ENCODE measurements at regions not wholly inside any gene's neighbourhood (a gene's known extent, or its start where the extent isn't known, plus 50 kb on each side); places are given as distances from the start of the nearest gene placed in this dataset.

DNA sequence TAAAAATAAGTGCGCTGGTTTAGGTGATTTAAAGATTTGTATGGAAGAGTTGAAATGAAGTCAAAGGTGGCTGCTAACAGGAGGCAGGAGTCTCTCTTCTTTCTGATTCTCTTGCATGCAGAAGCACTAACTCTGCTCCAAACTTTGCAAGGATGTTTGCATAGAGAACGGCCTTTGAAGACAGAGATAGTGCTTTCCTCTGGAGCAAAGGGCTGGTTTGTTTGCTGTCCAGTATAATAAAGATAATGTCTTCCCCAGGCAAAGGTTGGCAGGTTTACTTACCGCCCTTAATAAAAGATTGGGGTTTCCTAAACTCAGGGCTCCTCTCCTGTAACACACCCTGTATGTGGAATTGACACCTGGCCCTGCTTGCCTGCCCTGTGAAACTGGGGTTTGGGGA is 210.6 kb upstream of the RREB1 start:
- no peak overlapping the region for H3K27ac Mint-ChIP-seq
- H3K27me3 ChIP-seq (ENCODE audit: control insufficient read depth, insufficient read depth, low read length, poor library complexity, severe bottlenecking) = peaks cover 16% of the 10 kb centered on the region
- no peaks in the 10 kb centered on the region for H3K9me3 ChIP-seq (ENCODE audit: control insufficient read depth, low read length)
- no peak for DNase-seq
- peaks cover 3% of the 10 kb centered on the region for H3K4me1 ChIP-seq (ENCODE audit: control insufficient read depth, insufficient read depth, low read length)
- H3K27ac ChIP-seq (ENCODE audit: low read depth, low read length) = no peak overlapping the region
- no peaks in the 10 kb centered on the region for H3K36me3 ChIP-seq (ENCODE audit: control insufficient read depth, insufficient read depth, low read length)
- no peak overlapping the region for H3K4me3 Mint-ChIP-seq
- H3K9me3 Mint-ChIP-seq = no peaks in the 10 kb centered on the region
- WGBS, 2 experiments (ENCODE audit: insufficient coverage in 1 of 2, insufficient read length in 1 of 2) = 83% methylated on average over 1 to 3 of the region's 3 CpGs
- H3K4me3 ChIP-seq (ENCODE audit: low read length) = no peak overlapping the region
- H3K4me1 Mint-ChIP-seq = peaks cover 10% of the 10 kb centered on the region
- TF ChIP-seq, protein P1, sequence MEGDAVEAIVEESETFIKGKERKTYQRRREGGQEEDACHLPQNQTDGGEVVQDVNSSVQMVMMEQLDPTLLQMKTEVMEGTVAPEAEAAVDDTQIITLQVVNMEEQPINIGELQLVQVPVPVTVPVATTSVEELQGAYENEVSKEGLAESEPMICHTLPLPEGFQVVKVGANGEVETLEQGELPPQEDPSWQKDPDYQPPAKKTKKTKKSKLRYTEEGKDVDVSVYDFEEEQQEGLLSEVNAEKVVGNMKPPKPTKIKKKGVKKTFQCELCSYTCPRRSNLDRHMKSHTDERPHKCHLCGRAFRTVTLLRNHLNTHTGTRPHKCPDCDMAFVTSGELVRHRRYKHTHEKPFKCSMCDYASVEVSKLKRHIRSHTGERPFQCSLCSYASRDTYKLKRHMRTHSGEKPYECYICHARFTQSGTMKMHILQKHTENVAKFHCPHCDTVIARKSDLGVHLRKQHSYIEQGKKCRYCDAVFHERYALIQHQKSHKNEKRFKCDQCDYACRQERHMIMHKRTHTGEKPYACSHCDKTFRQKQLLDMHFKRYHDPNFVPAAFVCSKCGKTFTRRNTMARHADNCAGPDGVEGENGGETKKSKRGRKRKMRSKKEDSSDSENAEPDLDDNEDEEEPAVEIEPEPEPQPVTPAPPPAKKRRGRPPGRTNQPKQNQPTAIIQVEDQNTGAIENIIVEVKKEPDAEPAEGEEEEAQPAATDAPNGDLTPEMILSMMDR (conservative IDR thresholded peaks at IDR 0.05) = no peak
- H3K9ac ChIP-seq (ENCODE audit: extremely low read depth, low read length, poor library complexity, severe bottlenecking) = no peak overlapping the region
- peaks cover 44% of the 10 kb centered on the region for H3K27me3 Mint-ChIP-seq (ENCODE audit: insufficient read depth)
- H3K36me3 Mint-ChIP-seq (ENCODE audit: low read depth) = no peaks in the 10 kb centered on the region

DNA sequence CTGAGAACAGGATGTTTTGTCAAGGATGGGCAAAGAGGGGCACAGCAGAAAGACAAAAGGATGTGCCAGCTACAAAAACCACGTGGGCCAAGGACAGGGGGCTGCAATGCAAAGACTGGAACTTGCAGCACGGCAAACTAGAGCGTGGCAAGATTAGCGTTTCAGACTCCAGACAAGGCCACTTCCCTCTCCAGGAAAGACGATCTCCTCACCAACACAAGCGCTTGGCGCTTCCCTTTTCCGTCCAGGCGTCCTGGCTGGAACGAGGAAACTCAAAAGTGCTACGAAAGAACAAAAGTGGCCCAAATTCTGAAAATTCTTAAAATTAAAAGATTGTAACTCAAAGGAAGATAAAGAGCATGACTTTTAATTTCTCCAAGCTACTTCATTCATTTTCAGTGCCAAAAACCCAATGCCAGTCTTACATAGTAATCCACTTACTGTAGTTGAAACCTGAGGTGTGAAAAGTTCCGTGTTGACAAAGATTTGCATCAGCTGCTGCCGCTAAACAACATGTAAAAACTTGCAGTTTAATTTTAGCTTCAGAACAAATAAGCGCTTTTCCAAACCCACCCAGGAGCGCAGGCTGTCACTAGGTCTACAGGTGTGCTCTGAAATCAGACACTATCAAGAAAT is 207.1 kb upstream of the RREB1 start:
- Mint-ChIP-seq H3K27me3 (ENCODE audit: insufficient read depth) (peaks cover 22% of the 10 kb centered on the region), H3K4me3 (no peak overlapping the region)

DNA sequence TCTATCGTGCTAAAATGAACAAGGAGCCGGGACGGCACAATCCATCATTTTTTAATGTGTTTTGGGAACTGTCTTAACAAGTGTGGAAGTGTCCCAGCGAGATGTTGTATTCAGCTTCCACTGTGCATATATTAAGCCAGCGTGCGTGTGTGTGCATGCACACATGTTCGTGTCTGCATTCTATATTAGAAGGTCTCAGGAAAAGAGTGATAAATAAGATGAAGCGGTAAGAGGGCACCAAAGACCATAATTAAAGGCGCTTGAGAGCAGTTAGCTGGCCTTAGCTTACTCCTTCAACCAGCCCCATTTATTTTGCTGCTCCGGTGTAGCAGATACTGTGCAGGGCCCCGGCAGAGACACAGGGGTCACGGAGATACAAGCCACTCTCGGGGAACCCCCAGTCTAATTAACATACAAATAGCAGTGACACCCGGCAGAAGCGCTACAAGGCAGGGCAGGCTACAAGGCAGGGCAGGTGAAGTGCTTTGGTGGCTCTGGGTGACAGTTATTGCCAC is 206.5 kb upstream of the RREB1 start:
- 74 to 85% methylated on average over 7 to 15 of the region's 15 CpGs for WGBS, 2 experiments (ENCODE audit: insufficient coverage in 1 of 2, insufficient read length in 1 of 2)
- no peaks in the 10 kb centered on the region for H3K27me3 ChIP-seq (ENCODE audit: control insufficient read depth, insufficient read depth, low read length, poor library complexity, severe bottlenecking)
- H3K4me3 ChIP-seq (ENCODE audit: low read length) = no peak overlapping the region
- no peak overlapping the region for H3K9ac ChIP-seq (ENCODE audit: extremely low read depth, low read length, poor library complexity, severe bottlenecking)
- TF ChIP-seq, protein P1 (conservative IDR thresholded peaks at IDR 0.05) = no peak
- no peaks in the 10 kb centered on the region for H3K36me3 ChIP-seq (ENCODE audit: control insufficient read depth, insufficient read depth, low read length)
- peaks cover 7% of the 10 kb centered on the region for H3K4me1 ChIP-seq (ENCODE audit: control insufficient read depth, insufficient read depth, low read length)
- no peaks in the 10 kb centered on the region for H3K9me3 ChIP-seq (ENCODE audit: control insufficient read depth, low read length)
- no peaks in the 10 kb centered on the region for H3K36me3 Mint-ChIP-seq (ENCODE audit: low read depth)
- H3K27ac ChIP-seq (ENCODE audit: low read depth, low read length) = no peak overlapping the region
- H3K9me3 Mint-ChIP-seq = no peaks in the 10 kb centered on the region
- H3K4me1 Mint-ChIP-seq = peaks cover 19% of the 10 kb centered on the region
- no peak overlapping the region for H3K27ac Mint-ChIP-seq
- no peak overlapping the region for H3K4me3 Mint-ChIP-seq
- DNase-seq = no peak
- H3K27me3 Mint-ChIP-seq (ENCODE audit: insufficient read depth) = peaks cover 22% of the 10 kb centered on the region

More for the DNA sequence above, 207.1 kb upstream of the RREB1 start:
- TF ChIP-seq, protein P1 (conservative IDR thresholded peaks at IDR 0.05) = no peak
- no peaks in the 10 kb centered on the region for H3K9me3 Mint-ChIP-seq
- H3K4me3 ChIP-seq (ENCODE audit: low read length) = no peak overlapping the region
- no peaks in the 10 kb centered on the region for H3K9me3 ChIP-seq (ENCODE audit: control insufficient read depth, low read length)
- peaks cover 13% of the 10 kb centered on the region for H3K4me1 Mint-ChIP-seq
- H3K27ac Mint-ChIP-seq = no peak overlapping the region
- H3K36me3 ChIP-seq (ENCODE audit: control insufficient read depth, insufficient read depth, low read length) = no peaks in the 10 kb centered on the region
- H3K27me3 ChIP-seq (ENCODE audit: control insufficient read depth, insufficient read depth, low read length, poor library complexity, severe bottlenecking) = no peaks in the 10 kb centered on the region
- DNase-seq = no peak
- 95 to 98% methylated on average over 10 to 15 of the region's 15 CpGs for WGBS, 2 experiments (ENCODE audit: insufficient coverage in 1 of 2, insufficient read length in 1 of 2)
- H3K4me1 ChIP-seq (ENCODE audit: control insufficient read depth, insufficient read depth, low read length) = peaks cover 2% of the 10 kb centered on the region
- H3K36me3 Mint-ChIP-seq (ENCODE audit: low read depth) = no peaks in the 10 kb centered on the region
- H3K27ac ChIP-seq (ENCODE audit: low read depth, low read length) = no peak overlapping the region
- H3K9ac ChIP-seq (ENCODE audit: extremely low read depth, low read length, poor library complexity, severe bottlenecking) = no peak overlapping the region
